ENCODE measurements at regions not wholly inside any gene's neighbourhood (a gene's known extent, or its start where the extent isn't known, plus 50 kb on each side); places are given as distances from the start of the nearest gene placed in this dataset.

DNA sequence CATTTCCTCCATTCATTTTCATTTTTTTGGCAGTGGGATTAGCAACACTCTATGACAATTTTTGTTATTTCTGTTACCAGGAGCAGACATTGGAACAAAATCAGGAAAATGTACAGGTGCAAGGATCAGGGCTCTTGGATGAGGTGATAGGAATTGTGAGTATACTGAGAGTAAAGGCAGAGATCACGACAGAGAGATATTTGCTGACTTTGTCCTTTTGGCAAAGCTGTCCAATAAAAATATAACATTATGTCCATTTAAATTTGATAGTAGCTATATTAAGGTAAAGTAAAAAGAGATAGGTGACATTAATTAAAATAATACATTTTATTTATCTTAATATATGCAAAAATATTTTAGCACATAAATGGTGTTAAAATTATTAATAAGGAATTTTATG is 373.1 kb upstream of the GNPDA2 start:
- DNase-seq, result no peak

DNA sequence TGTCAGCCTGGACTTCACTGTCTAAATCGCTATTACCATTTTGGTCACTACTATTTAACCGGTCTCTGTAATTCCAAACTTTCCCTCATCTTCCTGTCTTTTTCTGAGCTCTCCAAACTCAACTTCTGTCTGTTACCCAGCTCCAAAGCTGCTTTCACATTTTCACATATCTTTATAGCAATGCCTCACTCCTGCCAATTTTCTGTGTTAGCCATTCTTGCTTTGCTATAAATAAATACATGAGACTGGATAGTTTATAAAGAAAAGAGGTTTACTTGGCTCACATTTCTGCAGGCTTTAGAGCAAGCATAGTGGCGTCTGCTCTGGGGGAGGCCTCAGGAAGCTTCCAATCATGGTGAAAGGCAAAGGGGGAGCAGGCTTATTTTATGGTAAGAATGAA is 368.3 kb upstream of the GNPDA2 start:
- no peak for DNase-seq

DNA sequence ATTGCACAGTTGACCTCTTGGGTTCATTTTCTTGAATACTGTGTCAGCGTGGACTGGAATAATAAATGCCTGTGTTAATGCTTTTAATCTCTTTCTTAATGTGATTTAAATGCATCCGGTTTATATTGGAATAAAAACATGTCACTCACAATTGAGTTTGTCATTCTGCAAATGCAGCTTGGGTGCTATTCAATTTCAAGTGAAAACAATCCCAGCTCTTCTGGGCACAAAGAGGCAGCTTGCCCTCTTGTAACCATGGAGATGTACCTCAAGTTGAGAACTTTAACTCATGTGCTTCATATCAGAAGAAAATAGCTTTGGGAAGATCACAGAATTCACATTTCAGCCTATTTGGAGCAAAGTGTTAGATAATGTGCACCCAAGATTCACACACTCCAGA is 355.7 kb upstream of the GNPDA2 start:
- DNase-seq, result no peak

DNA sequence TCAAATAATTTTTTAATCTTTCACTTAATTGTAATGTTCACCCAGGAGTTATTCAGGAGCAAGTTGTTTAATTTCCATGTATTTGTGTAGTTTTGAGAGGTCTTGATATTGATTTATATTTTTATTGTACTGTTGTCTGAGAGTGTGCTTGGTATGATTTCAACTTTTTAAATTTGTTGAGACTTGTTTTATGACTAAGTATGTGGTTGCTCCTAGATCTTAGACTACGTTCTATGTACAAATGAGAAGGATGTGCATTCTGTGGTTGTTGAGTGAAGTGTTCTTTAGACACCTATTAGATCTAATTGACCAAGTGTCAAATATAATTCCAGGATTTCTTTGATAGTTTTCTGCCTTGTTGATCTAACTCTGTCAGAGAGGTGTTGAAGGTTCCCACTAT is 353.3 kb upstream of the GNPDA2 start:
- DNase-seq, result no peak

DNA sequence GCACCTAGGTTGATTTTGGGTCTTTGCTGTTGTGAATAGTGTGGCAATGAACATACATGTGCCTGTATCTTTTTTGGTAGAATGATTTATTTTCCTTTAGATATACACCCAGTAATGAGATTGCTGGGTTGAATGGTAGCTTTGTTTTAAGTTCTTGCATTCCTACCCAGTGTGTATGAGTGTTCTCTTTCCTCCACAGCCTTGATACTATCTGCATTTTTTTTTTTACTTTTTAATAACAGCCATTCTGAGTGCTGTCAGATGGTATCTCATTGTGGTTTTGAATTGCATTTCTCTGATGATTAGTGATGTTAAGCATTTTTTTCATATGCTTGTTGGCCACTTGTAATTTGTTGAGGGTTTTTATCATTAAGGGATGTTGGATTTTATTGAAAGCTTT is 351.8 kb upstream of the GNPDA2 start:
- DNase-seq, result no peak

DNA sequence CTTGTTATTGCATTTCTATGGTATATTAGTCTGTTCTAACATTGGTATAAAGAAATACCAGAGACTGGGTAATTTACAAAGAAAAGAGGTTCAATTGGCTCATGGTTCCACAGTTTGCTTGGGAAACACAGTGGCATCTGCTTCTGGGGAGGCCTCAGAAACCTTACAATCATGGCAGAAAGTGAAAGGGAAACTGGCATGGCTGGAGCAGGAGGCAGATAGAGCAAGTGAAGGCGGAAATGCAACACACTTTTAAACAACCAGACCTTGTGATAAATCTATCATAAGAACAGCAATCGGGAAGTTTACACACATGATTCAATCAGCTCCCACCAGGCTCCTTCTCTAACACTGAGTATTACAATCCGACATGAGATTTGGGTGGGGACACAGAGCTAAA is 346.6 kb upstream of the GNPDA2 start:
- DNase-seq, result no peak

DNA sequence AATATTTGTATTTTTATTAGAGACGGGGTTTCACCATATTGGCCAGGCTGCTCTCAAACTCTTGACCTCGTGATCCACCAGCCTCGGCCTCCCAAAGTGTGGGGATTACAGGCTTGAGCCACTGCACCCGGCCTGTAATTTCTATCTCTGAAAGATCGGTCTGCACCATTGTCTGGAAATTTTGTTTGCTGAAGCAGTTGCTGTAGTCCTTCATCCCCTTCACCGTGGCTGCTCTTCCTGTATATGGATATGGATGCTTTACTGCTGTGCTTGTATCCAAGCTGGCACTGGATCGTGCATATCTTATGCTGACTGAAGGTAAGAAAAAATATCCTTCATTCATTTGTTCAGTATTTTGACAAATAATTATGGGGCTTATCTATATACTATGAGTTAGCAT is 338.4 kb upstream of the GNPDA2 start:
- no peak for DNase-seq

DNA sequence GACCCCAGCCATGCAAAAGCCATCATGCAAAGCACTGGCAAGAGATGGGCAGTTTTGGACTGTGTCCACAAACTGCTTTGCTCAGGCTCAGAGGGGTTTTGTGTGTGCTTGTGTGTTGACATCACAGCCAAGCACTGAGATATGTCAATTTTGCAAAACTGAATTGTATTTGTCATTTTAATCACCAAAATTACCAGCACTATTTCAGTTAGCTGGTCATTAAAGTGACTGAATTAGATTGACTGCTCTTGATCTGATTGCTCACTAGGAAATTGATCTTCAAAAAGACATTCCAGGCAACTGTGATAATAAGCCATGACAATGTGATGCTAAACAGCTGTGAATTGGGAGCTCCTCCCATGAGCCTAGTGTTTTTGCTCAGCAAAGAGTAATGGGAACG is 337.3 kb upstream of the GNPDA2 start:
- DNase-seq, result peak; percentile 79 to 86

DNA sequence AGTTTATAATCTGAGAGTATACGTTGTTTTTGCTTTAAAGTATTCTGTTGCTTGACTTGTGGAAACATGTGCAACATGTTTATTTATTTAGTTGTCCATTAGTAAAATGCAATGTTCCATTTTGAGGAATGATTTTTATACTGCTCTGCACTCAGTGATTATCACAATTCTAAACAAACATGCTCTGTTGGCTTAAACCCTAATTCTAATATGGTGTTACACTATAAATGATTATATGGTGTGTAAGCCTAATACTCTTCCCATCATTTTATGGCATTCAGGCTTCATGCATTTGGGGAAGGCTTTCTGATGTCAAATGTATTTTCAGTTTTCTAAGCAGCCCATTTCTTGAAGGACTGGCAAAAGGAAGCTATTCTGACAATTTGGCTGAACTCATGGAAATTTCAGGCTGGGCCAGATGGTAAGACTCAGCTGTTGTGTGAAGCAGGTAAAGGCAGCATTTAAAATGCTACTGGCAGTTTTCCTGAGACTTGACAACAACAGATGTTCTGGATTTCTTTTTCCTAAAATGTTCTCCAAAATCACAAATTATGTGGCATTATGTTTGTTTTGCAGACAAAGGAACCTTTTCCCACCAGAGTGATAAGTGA is 336.7 kb upstream of the GNPDA2 start:
- DNase-seq, result peak; percentile 77 to 87

DNA sequence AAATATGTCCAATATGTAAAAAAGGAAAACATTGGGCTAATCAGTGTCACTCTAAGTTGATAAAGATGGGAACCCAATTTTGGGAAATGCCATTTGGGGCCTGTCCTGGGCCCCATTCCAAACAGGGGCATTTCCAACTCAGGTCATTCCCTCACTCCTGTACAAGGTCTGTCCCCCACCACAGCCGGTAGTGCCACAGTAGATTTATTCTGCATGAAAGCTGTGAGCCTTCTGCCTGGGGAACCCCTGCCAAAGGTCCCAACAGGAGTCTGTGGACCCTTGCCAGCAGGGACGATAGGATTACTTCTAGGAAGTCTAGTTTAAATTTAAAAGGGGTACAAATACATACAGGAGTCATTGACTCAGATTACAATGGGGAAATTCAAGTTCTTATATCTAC is 317.6 kb upstream of the GNPDA2 start:
- no peak for DNase-seq

DNA sequence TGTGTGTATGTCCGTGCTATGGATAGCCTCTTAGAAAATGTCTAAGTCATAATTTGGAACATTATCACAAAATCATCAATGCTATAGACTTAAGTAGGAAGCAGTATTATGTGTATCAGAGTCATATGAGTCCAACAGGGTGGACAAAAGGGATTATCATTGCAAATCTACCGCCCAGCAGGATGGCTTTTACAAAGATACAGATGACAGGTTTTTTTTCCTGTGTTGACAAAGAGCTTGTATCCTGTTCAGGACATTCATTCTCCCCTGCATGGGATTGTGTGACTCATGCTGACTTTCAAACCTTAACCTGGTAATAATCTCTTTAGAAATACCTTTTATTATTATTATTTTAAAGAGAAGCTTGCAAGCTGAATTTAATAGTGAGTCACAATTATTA is 310.3 kb upstream of the GNPDA2 start:
- no peak for DNase-seq

DNA sequence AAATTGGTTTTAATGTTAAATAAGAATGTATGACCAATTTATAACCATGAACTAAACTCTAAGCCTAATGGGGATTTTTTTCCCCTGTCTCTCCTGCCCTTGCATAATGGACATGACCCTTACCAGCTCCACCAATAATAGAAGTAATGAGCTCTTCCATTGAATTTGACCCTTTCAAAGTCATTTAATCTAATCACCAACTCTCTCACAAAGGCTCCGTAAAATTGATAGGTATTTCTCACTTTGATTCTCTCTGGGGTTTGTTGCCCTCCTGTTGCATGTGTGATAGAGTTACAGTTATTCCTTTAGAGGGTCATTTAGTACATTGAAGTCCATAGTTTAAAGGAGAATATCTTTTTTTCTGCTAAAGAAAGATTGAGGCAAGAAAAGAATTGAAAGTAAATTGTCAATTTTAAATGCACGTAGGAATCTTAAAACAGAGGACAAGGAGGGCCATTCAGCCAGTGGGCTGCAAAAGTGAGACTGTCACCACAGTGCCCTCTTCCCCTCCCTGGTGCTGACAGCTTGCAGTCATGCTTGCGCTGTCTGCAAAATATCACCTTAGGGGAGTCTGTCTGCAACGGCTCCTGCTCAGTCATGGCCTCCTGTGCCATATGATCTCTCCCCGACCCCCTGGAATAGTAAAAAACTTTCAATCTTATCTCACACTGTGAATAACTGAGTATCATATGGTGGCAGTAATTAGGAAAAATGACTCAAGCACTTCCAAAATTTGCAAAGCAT is 307.5 kb upstream of the GNPDA2 start:
- no peak for DNase-seq

DNA sequence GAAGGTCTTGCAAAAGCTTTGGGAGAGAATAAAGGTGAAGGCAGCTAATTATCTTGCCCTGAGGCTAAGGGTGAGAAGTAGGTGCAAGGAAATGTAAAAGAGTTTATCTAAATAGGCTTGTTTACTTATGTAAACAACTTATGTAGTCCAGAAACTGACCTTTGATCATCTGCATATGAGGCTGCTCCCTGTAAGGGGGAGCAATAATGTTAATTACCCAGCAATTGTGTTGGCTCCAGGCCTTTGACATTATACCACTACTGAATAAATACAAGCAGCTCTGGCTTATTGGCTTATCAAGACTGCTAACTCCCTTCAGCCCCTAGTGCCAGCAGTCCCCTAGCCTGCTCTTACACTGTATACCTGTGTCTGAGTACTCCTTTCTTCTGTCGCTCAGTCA is 303.7 kb upstream of the GNPDA2 start:
- DNase-seq, result no peak

DNA sequence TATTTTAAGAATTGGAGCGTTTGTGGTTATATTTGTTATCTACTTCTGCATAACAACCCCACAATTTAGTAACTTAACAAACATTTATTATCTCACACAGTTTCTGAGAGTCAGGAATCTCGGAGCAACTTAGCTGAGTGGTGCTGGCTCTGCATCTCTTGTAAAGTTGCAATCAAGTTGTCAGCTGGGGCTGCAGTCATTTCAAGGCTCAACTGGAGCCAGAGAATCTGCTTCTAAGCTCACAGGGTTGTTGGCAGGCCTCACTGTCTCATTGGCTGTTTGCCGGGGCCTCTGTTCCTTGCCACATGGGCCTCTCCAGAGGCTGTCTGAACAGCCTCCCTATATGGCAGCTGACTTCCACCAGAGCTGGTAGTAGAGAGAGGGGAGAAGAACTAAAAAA is 281.2 kb upstream of the GNPDA2 start:
- DNase-seq, result no peak

DNA sequence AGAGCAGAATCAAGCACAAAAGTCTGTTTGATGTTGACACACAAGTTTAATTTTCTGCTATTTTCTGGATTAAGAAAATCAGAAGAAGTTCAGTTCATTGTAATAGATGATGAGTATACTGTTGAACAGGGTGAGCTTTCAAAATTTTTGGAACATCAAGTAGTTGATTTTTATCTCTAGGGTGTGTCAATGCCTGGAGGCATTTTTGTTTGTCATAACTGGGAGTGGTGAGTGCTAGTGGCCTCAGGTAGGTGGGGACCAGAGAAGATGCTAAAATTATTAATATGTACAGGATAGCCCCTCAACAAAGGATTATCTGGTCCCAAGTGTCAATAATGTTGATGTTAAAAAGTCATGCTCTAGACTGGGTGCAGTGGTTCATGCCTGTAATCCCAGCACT is 279.7 kb upstream of the GNPDA2 start:
- DNase-seq, result no peak

DNA sequence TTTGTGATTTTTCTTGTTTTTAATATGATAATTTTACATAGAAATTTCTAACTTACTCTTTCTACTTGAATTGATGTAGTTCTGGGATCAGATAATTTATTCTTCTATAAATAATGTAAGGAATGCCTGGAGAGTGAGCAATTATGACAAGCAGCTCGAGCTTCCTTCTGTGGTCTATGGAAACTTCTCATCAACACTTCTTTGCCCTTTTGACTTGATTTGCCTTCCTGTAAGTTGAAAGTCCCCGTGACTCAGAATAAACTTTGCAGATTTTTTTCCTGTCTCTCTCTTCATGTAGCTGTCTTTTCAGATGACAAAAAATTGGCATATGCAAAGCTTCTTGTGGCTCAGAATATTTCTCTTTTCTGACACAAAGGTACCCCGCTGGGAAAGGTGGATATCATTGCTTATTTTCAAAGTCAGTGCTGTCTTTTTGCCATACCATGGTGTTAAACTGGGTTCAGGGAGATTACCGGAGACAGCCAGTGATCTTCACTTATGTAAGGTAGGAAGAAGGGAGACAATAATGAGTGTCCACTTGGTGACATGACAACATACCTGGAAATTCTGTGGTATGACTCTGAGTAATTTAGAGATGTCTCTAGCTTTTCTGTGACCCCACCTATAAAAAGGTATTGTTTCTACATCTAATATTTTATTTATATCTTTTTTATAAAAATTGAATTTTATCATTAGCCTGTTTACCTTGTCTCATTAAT is 278.6 kb upstream of the GNPDA2 start:
- DNase-seq, result no peak

DNA sequence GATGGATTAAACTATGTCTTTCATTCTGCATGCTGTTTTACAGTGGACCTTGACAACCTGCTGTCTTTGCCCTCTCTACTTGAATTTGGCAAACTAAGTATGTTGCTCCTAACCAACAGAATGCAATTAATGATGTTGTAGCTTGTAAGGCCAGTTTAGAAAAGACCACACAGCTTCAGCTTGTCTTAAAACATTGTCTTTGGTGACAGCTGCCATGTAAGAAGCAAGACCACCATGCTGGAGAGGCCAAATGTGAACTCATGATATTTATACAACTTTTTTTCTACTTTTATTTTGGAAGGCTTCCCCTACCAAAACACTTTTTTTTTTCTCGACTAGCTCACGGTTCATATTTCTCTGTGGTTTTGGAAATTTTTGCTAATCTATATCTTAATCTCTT is 278.0 kb upstream of the GNPDA2 start:
- DNase-seq, result no peak

DNA sequence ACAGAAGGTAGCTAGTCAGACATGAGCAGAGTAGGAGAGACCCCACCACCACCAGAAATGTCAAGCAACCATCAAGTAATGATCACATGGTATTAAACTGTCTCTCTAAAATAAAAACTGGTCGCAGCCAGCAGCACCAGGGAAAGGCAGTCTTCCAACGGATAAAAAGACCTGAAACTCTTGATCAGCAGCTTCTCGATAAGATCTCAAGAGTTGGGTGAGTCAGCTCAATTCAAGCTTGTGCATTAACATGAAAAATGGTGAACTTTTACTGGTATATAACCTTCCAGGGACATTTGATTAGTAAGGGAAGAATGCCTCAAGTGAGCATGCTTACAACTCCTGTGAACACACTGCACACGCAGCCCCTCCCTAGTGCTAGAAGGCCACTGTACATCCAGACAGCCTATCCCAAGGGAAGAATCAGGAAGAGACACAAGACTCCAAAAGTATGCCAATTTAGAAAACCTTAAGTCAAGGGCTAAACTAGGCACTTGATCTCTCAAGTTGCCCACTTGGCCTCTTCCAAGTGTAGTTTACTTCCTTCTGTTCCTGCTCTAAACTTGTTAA is 270.0 kb upstream of the GNPDA2 start:
- no peak for DNase-seq

DNA sequence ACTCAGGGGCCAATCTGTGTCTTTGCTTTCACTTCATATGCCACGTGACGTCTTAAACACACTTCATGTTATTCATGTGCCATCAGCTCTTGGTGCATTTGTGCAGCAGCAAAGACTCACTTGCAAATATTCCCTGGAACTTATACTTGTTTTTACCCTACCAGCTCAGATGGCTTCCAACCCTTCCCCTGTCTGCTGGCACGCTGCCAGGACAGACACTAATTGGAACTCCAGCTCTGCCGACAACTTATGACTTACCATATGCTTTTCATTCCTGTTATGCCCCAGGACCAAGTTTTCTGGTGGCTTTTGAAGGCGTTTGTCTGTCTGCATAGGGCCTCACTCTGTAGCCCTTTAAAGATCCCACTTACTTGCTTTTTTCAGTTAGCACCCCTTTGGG is 261.7 kb upstream of the GNPDA2 start:
- no peak for DNase-seq

DNA sequence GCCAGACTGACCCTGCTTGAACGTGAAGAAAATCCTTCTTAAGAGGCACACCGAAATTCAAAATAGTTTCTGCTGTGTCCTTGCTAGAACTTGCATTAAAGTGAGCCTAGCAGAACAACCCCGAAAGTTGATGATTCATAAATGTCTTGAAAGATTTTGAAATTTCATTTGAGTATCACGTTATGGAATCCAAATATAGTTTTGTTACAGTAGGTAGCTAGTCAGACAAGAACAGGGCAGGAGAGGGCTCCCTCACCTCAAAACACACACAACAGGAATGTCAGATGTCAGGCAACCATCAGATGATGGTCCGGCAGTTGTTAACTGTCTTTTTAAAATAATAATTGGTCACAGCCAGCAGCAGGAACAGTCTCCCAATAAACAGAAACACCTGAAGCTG is 259.6 kb upstream of the GNPDA2 start:
- DNase-seq, result no peak

DNA sequence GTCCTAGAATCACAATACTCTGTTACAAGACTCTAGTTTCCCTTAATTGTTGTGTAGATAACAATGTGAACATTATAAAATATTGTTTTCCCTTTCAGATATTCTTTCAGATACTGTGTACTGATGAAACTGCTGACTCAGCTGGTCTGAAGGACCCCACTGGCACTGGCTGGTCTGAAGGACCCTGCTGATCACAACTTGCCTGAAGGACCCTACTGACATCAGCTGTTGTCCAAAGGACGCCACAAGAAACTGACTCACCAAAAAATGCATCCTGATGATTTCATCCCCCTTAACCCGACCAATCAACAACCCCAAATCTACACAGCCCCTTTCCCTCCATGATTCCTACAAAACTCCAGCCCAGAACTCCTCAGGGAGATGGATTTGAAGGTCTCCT is 258.8 kb upstream of the GNPDA2 start:
- no peak for DNase-seq

DNA sequence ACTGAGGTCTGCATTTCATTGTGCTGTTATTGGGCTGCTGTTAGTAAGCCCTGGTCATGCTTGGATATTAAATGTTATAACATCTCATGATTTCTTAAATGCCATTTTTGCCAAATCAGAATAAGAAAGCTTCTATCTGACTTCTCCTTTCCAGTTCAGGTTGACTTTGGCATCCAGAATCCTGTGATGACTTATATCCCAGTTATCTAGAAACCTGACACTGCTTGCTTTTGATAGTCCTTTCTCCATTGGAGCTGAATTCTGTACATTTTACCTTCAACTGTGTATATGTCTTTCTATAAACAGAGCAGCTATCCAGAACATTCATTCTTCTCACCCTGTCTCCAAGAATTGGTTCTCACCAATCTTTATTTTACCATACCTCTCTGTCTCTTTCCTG is 257.7 kb upstream of the GNPDA2 start:
- DNase-seq, result no peak

DNA sequence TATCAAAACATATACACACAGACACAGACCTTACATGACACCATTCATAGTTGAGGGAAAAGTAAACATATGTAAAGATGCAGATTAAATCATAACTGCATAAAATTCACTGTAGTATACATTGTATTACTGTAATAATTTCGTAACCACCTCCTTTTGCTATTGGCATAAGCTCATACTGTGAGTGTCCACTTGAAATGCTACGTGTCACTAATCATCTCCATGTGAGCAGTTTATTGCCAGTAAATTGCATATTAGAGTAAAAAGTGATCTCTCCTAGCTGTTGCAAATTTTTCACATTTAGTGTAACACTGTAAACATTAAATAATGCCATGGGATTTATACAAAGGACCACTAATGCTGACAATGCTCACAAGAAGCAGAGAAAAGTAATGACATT is 256.7 kb upstream of the GNPDA2 start:
- no peak for DNase-seq
